Liver (tissue), 8 donors: ENCODE measurements at regions not wholly inside any gene's neighbourhood (a gene's known extent, or its start where the extent isn't known, plus 50 kb on each side); places are given as distances from the start of the nearest gene placed in this dataset.

Experiments used
- DNase-seq: peaks from one replicate; pipeline ENCODE4 v3.0.0-alpha.2; 2017; ENCODE audit warnings: low spot score
- H3K27ac ChIP-seq, 2 donors: one replicate each; pipeline ENCODE4 v1.7.0; 2013; ENCODE audit warnings: inconsistent platforms in 2 of 2, low read length in 2 of 2, control low read depth in 1 of 2, low read depth in 1 of 2, mild to moderate bottlenecking in 1 of 2
- H3K27me3 ChIP-seq, 4 donors: one replicate each; pipeline versions ENCODE4 v1.6.1 to v1.7.0; 2013; ENCODE audit warnings: low read length in 3 of 4, inconsistent platforms in 1 of 4, mild to moderate bottlenecking in 1 of 4, moderate library complexity in 1 of 4; ENCODE audit not compliant: control insufficient read depth in 4 of 4, insufficient read depth in 4 of 4
- H3K36me3 ChIP-seq, 4 donors: one replicate each; pipeline versions ENCODE4 v1.6.1 to v1.7.0; 2013; ENCODE audit warnings: low read length in 3 of 4, mild to moderate bottlenecking in 3 of 4, low read depth in 1 of 4, moderate library complexity in 1 of 4; ENCODE audit not compliant: control insufficient read depth in 4 of 4, insufficient read depth in 3 of 4
- H3K4me1 ChIP-seq, 4 donors: one replicate each; pipeline versions ENCODE4 v1.6.1 to v1.7.0; 2013; ENCODE audit warnings: low read length in 3 of 4, mild to moderate bottlenecking in 3 of 4, moderate library complexity in 1 of 4; ENCODE audit not compliant: control insufficient read depth in 4 of 4, insufficient read depth in 4 of 4
- H3K4me3 ChIP-seq, 3 donors: one replicate each; pipeline versions ENCODE4 v1.6.1 to v1.7.0; 2013; ENCODE audit warnings: low read length in 3 of 3, control low read depth in 1 of 3, low read depth in 1 of 3, mild to moderate bottlenecking in 1 of 3
- H3K9ac ChIP-seq, 2 donors: one replicate each; pipeline ENCODE4 v1.7.0; 2013; ENCODE audit warnings: low read length in 2 of 2, mild to moderate bottlenecking in 2 of 2, moderate library complexity in 2 of 2, control low read depth in 1 of 2, low read depth in 1 of 2
- H3K9me3 ChIP-seq, 4 donors: one replicate each; pipeline versions ENCODE4 v1.6.1 to v1.7.0; 2013; ENCODE audit warnings: low read length in 3 of 4; ENCODE audit not compliant: control insufficient read depth in 4 of 4
- ATF3 ChIP-seq: IDR thresholded peaks from 2 replicates; pipeline ENCODE4 v1.6.1; 2016; ENCODE audit warnings: antibody characterized with exemption
- CTCF ChIP-seq: fragments of 150-350 bp; IDR thresholded peaks from 2 replicates; pipeline ENCODE4 v1.5.1; 2017; ENCODE audit warnings: improper control_type of control experiment, low read depth, low read length; ENCODE audit not compliant: missing input control
- FOXA2 ChIP-seq: IDR thresholded peaks from 2 replicates; pipeline ENCODE4 v1.6.1; 2016; ENCODE audit warnings: antibody characterized with exemption
- GABPA ChIP-seq, 2 donors: IDR thresholded peaks in 1 of 2; conservative IDR thresholded peaks in 1 of 2; 2 replicates each; pipeline ENCODE4 v1.6.1; 2016; ENCODE audit warnings: antibody characterized with exemption in 2 of 2, mild to moderate bottlenecking in 1 of 2, moderate library complexity in 1 of 2
- HNF4A ChIP-seq, 2 donors: conservative IDR thresholded peaks; 2 replicates each; pipeline ENCODE4 v1.6.1; 2016; ENCODE audit warnings: antibody characterized with exemption in 2 of 2, mild to moderate bottlenecking in 2 of 2
- JUND ChIP-seq, 2 donors: IDR thresholded peaks; 2 replicates each; pipeline ENCODE4 v1.6.1; 2016; ENCODE audit warnings: antibody characterized with exemption in 2 of 2
- MAX ChIP-seq: IDR thresholded peaks from 2 replicates; pipeline ENCODE4 v1.6.1; 2016; ENCODE audit warnings: antibody characterized with exemption
- NR2F2 ChIP-seq: IDR thresholded peaks from 2 replicates; pipeline ENCODE4 v1.6.1; 2016; ENCODE audit warnings: antibody characterized with exemption
- RAD21 ChIP-seq, 2 donors: IDR thresholded peaks; 2 replicates each; pipeline ENCODE4 v1.6.1; 2016; ENCODE audit warnings: antibody characterized with exemption in 2 of 2, mild to moderate bottlenecking in 2 of 2
- REST ChIP-seq: IDR thresholded peaks from 2 replicates; pipeline ENCODE4 v1.6.1; 2016; ENCODE audit warnings: antibody characterized with exemption, mild to moderate bottlenecking
- RXRA ChIP-seq, 2 donors: IDR thresholded peaks; 2 replicates each; pipeline ENCODE4 v1.6.1; 2017 to 2018; ENCODE audit warnings: antibody characterized with exemption in 2 of 2, mild to moderate bottlenecking in 1 of 2
- SP1 ChIP-seq: IDR thresholded peaks from 2 replicates; pipeline ENCODE4 v1.6.1; 2018; ENCODE audit warnings: antibody characterized with exemption, mild to moderate bottlenecking
- TAF1 ChIP-seq: conservative IDR thresholded peaks from 2 replicates; pipeline ENCODE4 v1.6.1; 2016; ENCODE audit warnings: antibody characterized with exemption, mild to moderate bottlenecking
- ZBTB33 ChIP-seq: IDR thresholded peaks from 2 replicates; pipeline ENCODE4 v1.6.1; 2016; ENCODE audit warnings: antibody characterized with exemption
- WGBS: extraction: QIAGEN DNeasy Blood & Tissue Kit; methylation state at CpG from one replicate; pipeline ENCODE4 v1.1.7; 2013; 5-methylcytosine and 5-hydroxymethylcytosine counted together
- donor health status: healthy.
- donor health status: healthy.
- donor health status: healthy.
- donor health status: healthy.
- donor health status: healthy.

- no peak for DNase-seq
- no peak overlapping the region for H3K27ac ChIP-seq
- H3K36me3 ChIP-seq, result no peaks in the 10 kb centered on the region
- H3K9ac ChIP-seq, result no peak overlapping the region
- no peaks in the 10 kb centered on the region for H3K9me3 ChIP-seq
- no peaks in the 10 kb centered on the region for H3K4me1 ChIP-seq
- H3K27me3 ChIP-seq, result no peaks in the 10 kb centered on the region
- TF ChIP-seq GABPA (IDR thresholded peaks at IDR 0.05 in 1 of 2, conservative IDR thresholded peaks at IDR 0.05 in 1 of 2) (no peak), FOXA2 (no peak), HNF4A (conservative IDR thresholded peaks at IDR 0.05) (no peak), RXRA (IDR thresholded peaks at IDR 0.05) (no peak), RAD21 (IDR thresholded peaks at IDR 0.05) (no peak)
- 88% methylated on average over 1 of the region's 1 CpG for WGBS
- no peak overlapping the region for H3K4me3 ChIP-seq
Observed at GRCh38 chr4:107148904-107149303, 112.8 kb upstream of the DKK2 start.

GRCh38 chr4:107147873-107148272, 111.8 kb upstream of the DKK2 start:
- no peak overlapping the region for H3K4me3 ChIP-seq
- TF ChIP-seq SP1 (no peak), ZBTB33 (no peak), RAD21 (IDR thresholded peaks at IDR 0.05) (no peak), JUND (IDR thresholded peaks at IDR 0.05) (no peak), MAX (no peak), NR2F2 (no peak), TAF1 (no peak), REST (no peak), ATF3 (no peak), RXRA (IDR thresholded peaks at IDR 0.05) (no peak), CTCF (no peak)
- no peak overlapping the region for H3K9ac ChIP-seq
- H3K36me3 ChIP-seq, result no peaks in the 10 kb centered on the region
- H3K27ac ChIP-seq, result no peak overlapping the region
- 46% methylated on average over 1 of the region's 1 CpG for WGBS
- no peaks in the 10 kb centered on the region for H3K27me3 ChIP-seq
- no peaks in the 10 kb centered on the region for H3K9me3 ChIP-seq
- DNase-seq, result no peak
- H3K4me1 ChIP-seq, result no peaks in the 10 kb centered on the region
